ENCODE measurements at regions not wholly inside any gene's neighbourhood (a gene's known extent, or its start where the extent isn't known, plus 50 kb on each side); places are given as distances from the start of the nearest gene placed in this dataset.

- no peaks in the 10 kb centered on the region for H3K27me3 ChIP-seq (ENCODE audit: insufficient read depth, low read length)
- no peak for TF ChIP-seq CTCF (IDR thresholded peaks at IDR 0.05 in 2 of 3, conservative IDR thresholded peaks at IDR 0.05 in 1 of 3; ENCODE audit: borderline replicate concordance in 1 of 3, insufficient read depth in 1 of 3, low read depth in 2 of 3, low read length in 2 of 3)
- no peak for TF ChIP-seq YY1 (IDR thresholded peaks at IDR 0.05; ENCODE audit: extremely low read depth, insufficient replicate concordance, low read depth, low read length)
- no peak for TF ChIP-seq EZH2phosphoT487 (IDR thresholded peaks at IDR 0.05; ENCODE audit: borderline replicate concordance)
- TF ChIP-seq JUND (IDR thresholded peaks at IDR 0.05): no peak
- TF ChIP-seq EGR1 (IDR thresholded peaks at IDR 0.05; ENCODE audit: low read depth): no peak
- TF ChIP-seq, protein P1, sequence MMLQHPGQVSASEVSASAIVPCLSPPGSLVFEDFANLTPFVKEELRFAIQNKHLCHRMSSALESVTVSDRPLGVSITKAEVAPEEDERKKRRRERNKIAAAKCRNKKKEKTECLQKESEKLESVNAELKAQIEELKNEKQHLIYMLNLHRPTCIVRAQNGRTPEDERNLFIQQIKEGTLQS (IDR thresholded peaks at IDR 0.05): no peak
- no peak for TF ChIP-seq RAD21 (IDR thresholded peaks at IDR 0.05; ENCODE audit: low read depth)
- no peak for TF ChIP-seq TCF7L2 (IDR thresholded peaks at IDR 0.05; ENCODE audit: borderline replicate concordance, extremely low read depth, insufficient read depth, insufficient read length)
- no peak for TF ChIP-seq ZFX (IDR thresholded peaks at IDR 0.05)
- no peak for TF ChIP-seq ZBTB33 (IDR thresholded peaks at IDR 0.05; ENCODE audit: extremely low read depth, insufficient replicate concordance, low read length)
- TF ChIP-seq EZH2 (IDR thresholded peaks at IDR 0.05): no peak
- no peak for TF ChIP-seq ZNF274 (IDR thresholded peaks at IDR 0.05; ENCODE audit: low read depth, low read length)
- TF ChIP-seq POLR2AphosphoS5 (IDR thresholded peaks at IDR 0.05; ENCODE audit: low read depth, low read length): no peak
- TF ChIP-seq CEBPB (IDR thresholded peaks at IDR 0.05; ENCODE audit: low read depth): no peak
- TF ChIP-seq, protein P2, sequence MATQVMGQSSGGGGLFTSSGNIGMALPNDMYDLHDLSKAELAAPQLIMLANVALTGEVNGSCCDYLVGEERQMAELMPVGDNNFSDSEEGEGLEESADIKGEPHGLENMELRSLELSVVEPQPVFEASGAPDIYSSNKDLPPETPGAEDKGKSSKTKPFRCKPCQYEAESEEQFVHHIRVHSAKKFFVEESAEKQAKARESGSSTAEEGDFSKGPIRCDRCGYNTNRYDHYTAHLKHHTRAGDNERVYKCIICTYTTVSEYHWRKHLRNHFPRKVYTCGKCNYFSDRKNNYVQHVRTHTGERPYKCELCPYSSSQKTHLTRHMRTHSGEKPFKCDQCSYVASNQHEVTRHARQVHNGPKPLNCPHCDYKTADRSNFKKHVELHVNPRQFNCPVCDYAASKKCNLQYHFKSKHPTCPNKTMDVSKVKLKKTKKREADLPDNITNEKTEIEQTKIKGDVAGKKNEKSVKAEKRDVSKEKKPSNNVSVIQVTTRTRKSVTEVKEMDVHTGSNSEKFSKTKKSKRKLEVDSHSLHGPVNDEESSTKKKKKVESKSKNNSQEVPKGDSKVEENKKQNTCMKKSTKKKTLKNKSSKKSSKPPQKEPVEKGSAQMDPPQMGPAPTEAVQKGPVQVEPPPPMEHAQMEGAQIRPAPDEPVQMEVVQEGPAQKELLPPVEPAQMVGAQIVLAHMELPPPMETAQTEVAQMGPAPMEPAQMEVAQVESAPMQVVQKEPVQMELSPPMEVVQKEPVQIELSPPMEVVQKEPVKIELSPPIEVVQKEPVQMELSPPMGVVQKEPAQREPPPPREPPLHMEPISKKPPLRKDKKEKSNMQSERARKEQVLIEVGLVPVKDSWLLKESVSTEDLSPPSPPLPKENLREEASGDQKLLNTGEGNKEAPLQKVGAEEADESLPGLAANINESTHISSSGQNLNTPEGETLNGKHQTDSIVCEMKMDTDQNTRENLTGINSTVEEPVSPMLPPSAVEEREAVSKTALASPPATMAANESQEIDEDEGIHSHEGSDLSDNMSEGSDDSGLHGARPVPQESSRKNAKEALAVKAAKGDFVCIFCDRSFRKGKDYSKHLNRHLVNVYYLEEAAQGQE (IDR thresholded peaks at IDR 0.05; ENCODE audit: low read depth): no peak
- TF ChIP-seq ELF1 (IDR thresholded peaks at IDR 0.05; ENCODE audit: borderline replicate concordance, low read depth): no peak
- no peak for TF ChIP-seq SRF (IDR thresholded peaks at IDR 0.05; ENCODE audit: low read depth)
- BruUV-seq (replicated peaks): no TSS peak
- no peak overlapping the region for H3K4me2 ChIP-seq (ENCODE audit: low read length)
- H3K9me3 ChIP-seq (ENCODE audit: control insufficient read depth in 1 of 2, insufficient read depth in 1 of 2, low read depth in 1 of 2, low read length in 2 of 2): no peaks in the 10 kb centered on the region
- ChIA-PET RAD21 (ENCODE audit: low non-redundant PET in 1 of 2, low total read pairs in 2 of 2, uncharacterized antibody in 2 of 2, unreplicated experiment in 2 of 2) (no interaction called here), CTCF (interaction anchor here (1.3 to 1.9 kb wide), 3 partner anchors 236 to 324 kb away, joined by 5 to 33 read pairs (median 5); no protein-coding TSS in a partner anchor), POLR2A (no interaction called here)
- H3K36me3 ChIP-seq (ENCODE audit: control insufficient read depth in 1 of 2, insufficient read depth in 2 of 2, low read length in 2 of 2): no peaks in the 10 kb centered on the region
- H2AFZ ChIP-seq (ENCODE audit: low read depth, low read length, poor library complexity, severe bottlenecking): no peak overlapping the region
- no peaks in the 10 kb centered on the region for H3K79me2 ChIP-seq (ENCODE audit: insufficient read depth, low read length)
- DNase-seq (ENCODE audit: low read depth, low spot score): no peak
- no peaks in the 10 kb centered on the region for H4K20me1 ChIP-seq (ENCODE audit: insufficient read depth)
- ATAC-seq: no peak
- no peak overlapping the region for H3K27ac ChIP-seq (ENCODE audit: low read depth, low read length)
- no peak overlapping the region for H3K4me3 ChIP-seq (replicated peaks in 1 of 2; ENCODE audit: low read depth in 1 of 2, low read length in 2 of 2)
- H3K9me2 ChIP-seq (ENCODE audit: insufficient read depth): no peaks in the 10 kb centered on the region
- intact Hi-C loops (cut with micrococcal nuclease): loop anchor here (2.0 kb wide), 1 partner anchor 78 kb away; no protein-coding TSS in a partner anchor
- peaks cover 12 to 21% of the 10 kb centered on the region in 2 experiments for H3K4me1 ChIP-seq (ENCODE audit: control insufficient read depth in 1 of 2, insufficient read depth in 2 of 2, low read length in 2 of 2)
- no peak overlapping the region for H3K9ac ChIP-seq (ENCODE audit: low read length)
Observed at GRCh38 chr13:97108530-97108900, 113.6 kb upstream of the MBNL2 start.
